ENCODE measurements at regions not wholly inside any gene's neighbourhood (a gene's known extent, or its start where the extent isn't known, plus 50 kb on each side); places are given as distances from the start of the nearest gene placed in this dataset.
A peak's percentile ranks its signal among the peaks of the same experiment; 100 is the strongest.

GRCh38 chr6:44511126-44511525 lies 123.6 kb downstream of the CDC5L start:
- intact Hi-C loops (cut with DNase I), result no loop called here
- no peak for ATAC-seq

DNA sequence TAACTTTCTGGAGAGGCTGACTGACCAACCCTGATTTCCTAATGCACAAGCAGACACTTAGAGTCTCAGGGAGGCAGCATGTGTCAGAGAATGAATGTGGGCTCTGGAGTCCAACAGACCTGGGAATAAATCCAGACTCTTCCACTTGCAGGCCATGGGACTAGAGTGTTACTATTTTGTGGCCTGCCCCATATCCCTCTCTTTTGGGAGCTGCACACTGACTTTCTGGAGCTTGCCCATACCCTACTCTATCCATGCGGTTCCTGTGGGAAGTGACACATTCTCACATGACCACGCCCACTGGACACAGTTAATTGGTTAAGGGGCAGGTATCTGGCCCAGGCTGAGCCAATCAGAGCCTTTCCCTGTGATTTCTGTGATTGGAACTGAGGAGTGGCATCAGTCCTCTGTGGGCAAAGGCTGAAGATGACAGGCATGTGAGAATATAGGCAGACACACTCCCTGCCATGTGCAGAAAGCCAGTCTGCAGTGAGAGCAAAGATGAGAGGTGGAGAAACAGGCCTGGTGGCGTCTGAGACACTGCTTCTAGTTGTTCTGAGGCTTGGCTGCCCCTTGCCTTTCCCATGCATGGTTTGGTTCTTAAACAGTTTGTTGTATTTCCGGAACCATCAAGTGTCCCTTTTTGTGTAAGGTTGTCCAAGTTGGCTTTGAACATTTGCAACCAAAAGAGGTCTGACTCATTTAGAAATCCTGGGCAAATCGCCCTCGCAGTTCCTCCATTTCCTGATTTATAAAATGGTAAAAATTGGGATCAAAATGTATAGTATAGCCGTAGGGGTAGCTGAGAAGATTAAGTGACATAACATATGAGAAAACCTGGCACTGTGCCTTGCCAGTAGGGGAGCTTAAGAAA lies 125.6 kb downstream of the CDC5L start:
- Histone ChIP-seq H3K4me1 (no peaks in the 10 kb centered on the region), H3K36me3 (no peaks in the 10 kb centered on the region), H3K4me3 (no peak overlapping the region), H3K9me3 (no peaks in the 10 kb centered on the region), H3K27ac (no peak overlapping the region), H3K27me3 (no peaks in the 10 kb centered on the region)
- TF ChIP-seq, protein P1, sequence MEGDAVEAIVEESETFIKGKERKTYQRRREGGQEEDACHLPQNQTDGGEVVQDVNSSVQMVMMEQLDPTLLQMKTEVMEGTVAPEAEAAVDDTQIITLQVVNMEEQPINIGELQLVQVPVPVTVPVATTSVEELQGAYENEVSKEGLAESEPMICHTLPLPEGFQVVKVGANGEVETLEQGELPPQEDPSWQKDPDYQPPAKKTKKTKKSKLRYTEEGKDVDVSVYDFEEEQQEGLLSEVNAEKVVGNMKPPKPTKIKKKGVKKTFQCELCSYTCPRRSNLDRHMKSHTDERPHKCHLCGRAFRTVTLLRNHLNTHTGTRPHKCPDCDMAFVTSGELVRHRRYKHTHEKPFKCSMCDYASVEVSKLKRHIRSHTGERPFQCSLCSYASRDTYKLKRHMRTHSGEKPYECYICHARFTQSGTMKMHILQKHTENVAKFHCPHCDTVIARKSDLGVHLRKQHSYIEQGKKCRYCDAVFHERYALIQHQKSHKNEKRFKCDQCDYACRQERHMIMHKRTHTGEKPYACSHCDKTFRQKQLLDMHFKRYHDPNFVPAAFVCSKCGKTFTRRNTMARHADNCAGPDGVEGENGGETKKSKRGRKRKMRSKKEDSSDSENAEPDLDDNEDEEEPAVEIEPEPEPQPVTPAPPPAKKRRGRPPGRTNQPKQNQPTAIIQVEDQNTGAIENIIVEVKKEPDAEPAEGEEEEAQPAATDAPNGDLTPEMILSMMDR (IDR thresholded peaks at IDR 0.05), result no peak
- ATAC-seq (peak; percentile 49), DNase-seq (peak; percentile 29)
- intact Hi-C loops (cut with DNase I), result no loop called here

More at GRCh38 chr6:44511126-44511525, 123.6 kb downstream of the CDC5L start:
- DNase-seq, result peak; percentile 1
- H3K27ac ChIP-seq, result no peak overlapping the region
- no peak overlapping the region for H3K4me3 ChIP-seq
- H3K36me3 ChIP-seq, result no peaks in the 10 kb centered on the region
- H3K9me3 ChIP-seq, result no peaks in the 10 kb centered on the region
- TF ChIP-seq, protein P1 (IDR thresholded peaks at IDR 0.05), result no peak
- H3K27me3 ChIP-seq, result no peaks in the 10 kb centered on the region
- no peaks in the 10 kb centered on the region for H3K4me1 ChIP-seq

- Histone ChIP-seq H3K4me3 (no peak overlapping the region), H3K9me3 (no peaks in the 10 kb centered on the region), H3K4me1 (no peaks in the 10 kb centered on the region), H3K27ac (no peak overlapping the region), H3K27me3 (no peaks in the 10 kb centered on the region), H3K36me3 (no peaks in the 10 kb centered on the region)
- DNase-seq, result peak; percentile 5
- intact Hi-C loops (cut with DNase I), result no loop called here
- TF ChIP-seq, protein P1 (IDR thresholded peaks at IDR 0.05), result no peak
- ATAC-seq, result no peak
Observed at GRCh38 chr6:44514085-44514484, 126.6 kb downstream of the CDC5L start.

GRCh38 chr6:44514576-44515193 lies 127.2 kb downstream of the CDC5L start:
- TF ChIP-seq, protein P1 (IDR thresholded peaks at IDR 0.05), result no peak
- H3K27me3 ChIP-seq, result no peaks in the 10 kb centered on the region
- H3K36me3 ChIP-seq, result no peaks in the 10 kb centered on the region
- H3K27ac ChIP-seq, result no peak overlapping the region
- no peaks in the 10 kb centered on the region for H3K4me1 ChIP-seq
- DNase-seq (peak; percentile 16), ATAC-seq (no peak)
- no peaks in the 10 kb centered on the region for H3K9me3 ChIP-seq
- H3K4me3 ChIP-seq, result no peak overlapping the region
- intact Hi-C loops (cut with DNase I), result no loop called here

GRCh38 chr6:44522871-44523270 lies 135.4 kb downstream of the CDC5L start:
- ATAC-seq (peak; percentile 26), DNase-seq (no peak)
- no peak overlapping the region for H3K4me3 ChIP-seq
- TF ChIP-seq, protein P1 (IDR thresholded peaks at IDR 0.05), result no peak
- no peaks in the 10 kb centered on the region for H3K27me3 ChIP-seq
- H3K9me3 ChIP-seq, result no peaks in the 10 kb centered on the region
- no peaks in the 10 kb centered on the region for H3K4me1 ChIP-seq
- no peaks in the 10 kb centered on the region for H3K36me3 ChIP-seq
- H3K27ac ChIP-seq, result no peak overlapping the region
- intact Hi-C loops (cut with DNase I), result no loop called here

Data from upper lobe of right lung (tissue), 1 donor.